Muscle layer of duodenum (tissue), 2 donors: ENCODE measurements at regions not wholly inside any gene's neighbourhood (a gene's known extent, or its start where the extent isn't known, plus 50 kb on each side); places are given as distances from the start of the nearest gene placed in this dataset.

Experiments used
- H3K27ac ChIP-seq: one replicate; pipeline ENCODE4 v1.7.0; 2013; ENCODE audit warnings: mild to moderate bottlenecking, low read length
- H3K27me3 ChIP-seq: one replicate; pipeline ENCODE4 v1.7.0; 2013; ENCODE audit warnings: low read depth, mild to moderate bottlenecking, control low read depth, low read length
- H3K36me3 ChIP-seq, 2 donors: one replicate each; pipeline ENCODE4 v1.7.0; 2013; ENCODE audit warnings: low read length in 2 of 2, control low read depth in 1 of 2, mild to moderate bottlenecking in 1 of 2; ENCODE audit not compliant: insufficient read depth in 2 of 2, control insufficient read depth in 1 of 2
- H3K4me1 ChIP-seq, 2 donors: one replicate each; pipeline ENCODE4 v1.7.0; 2013; ENCODE audit warnings: low read length in 2 of 2, mild to moderate bottlenecking in 2 of 2, control low read depth in 1 of 2, moderate library complexity in 1 of 2; ENCODE audit not compliant: insufficient read depth in 2 of 2, control insufficient read depth in 1 of 2
- H3K4me3 ChIP-seq, 2 donors: one replicate each; pipeline ENCODE4 v1.7.0; 2013; ENCODE audit warnings: low read length in 2 of 2, low read depth in 1 of 2, mild to moderate bottlenecking in 1 of 2
- H3K9me3 ChIP-seq, 2 donors: one replicate each; pipeline ENCODE4 v1.7.0; 2013; ENCODE audit warnings: low read length in 2 of 2, control low read depth in 1 of 2, mild to moderate bottlenecking in 1 of 2; ENCODE audit not compliant: control insufficient read depth in 1 of 2
- donor health status: healthy.

- Histone ChIP-seq H3K27ac (no peak overlapping the region), H3K4me1 (no peaks in the 10 kb centered on the region), H3K4me3 (no peak overlapping the region), H3K36me3 (no peaks in the 10 kb centered on the region), H3K9me3 (no peaks in the 10 kb centered on the region), H3K27me3 (no peaks in the 10 kb centered on the region)
Measured at GRCh38 chr3:33993631-33994030, 195.2 kb downstream of the PDCD6IP start.

- no peaks in the 10 kb centered on the region for H3K36me3 ChIP-seq
- no peaks in the 10 kb centered on the region for H3K4me1 ChIP-seq
- H3K27ac ChIP-seq = no peak overlapping the region
- H3K4me3 ChIP-seq = no peak overlapping the region
- H3K27me3 ChIP-seq = no peaks in the 10 kb centered on the region
- H3K9me3 ChIP-seq = no peaks in the 10 kb centered on the region
Measured at GRCh38 chr3:33994568-33994967, 196.1 kb downstream of the PDCD6IP start.

GRCh38 chr3:34000301-34000700 lies 201.9 kb downstream of the PDCD6IP start:
- no peaks in the 10 kb centered on the region for H3K36me3 ChIP-seq
- H3K4me3 ChIP-seq = no peak overlapping the region
- H3K9me3 ChIP-seq = no peaks in the 10 kb centered on the region
- H3K27me3 ChIP-seq = no peaks in the 10 kb centered on the region
- no peak overlapping the region for H3K27ac ChIP-seq
- no peaks in the 10 kb centered on the region for H3K4me1 ChIP-seq

- H3K27ac ChIP-seq = no peak overlapping the region
- H3K27me3 ChIP-seq = no peaks in the 10 kb centered on the region
- no peaks in the 10 kb centered on the region for H3K36me3 ChIP-seq
- no peaks in the 10 kb centered on the region for H3K9me3 ChIP-seq
- H3K4me3 ChIP-seq = no peak overlapping the region
- H3K4me1 ChIP-seq = no peaks in the 10 kb centered on the region
Measured at GRCh38 chr3:34001022-34001421, 202.6 kb downstream of the PDCD6IP start.

GRCh38 chr3:34001990-34002389 lies 203.6 kb downstream of the PDCD6IP start:
- H3K4me3 ChIP-seq = no peak overlapping the region
- H3K27me3 ChIP-seq = no peaks in the 10 kb centered on the region
- H3K27ac ChIP-seq = no peak overlapping the region
- no peaks in the 10 kb centered on the region for H3K9me3 ChIP-seq
- H3K4me1 ChIP-seq = no peaks in the 10 kb centered on the region
- H3K36me3 ChIP-seq = no peaks in the 10 kb centered on the region

GRCh38 chr3:34002569-34003100 lies 204.2 kb downstream of the PDCD6IP start:
- Histone ChIP-seq H3K4me1 (no peaks in the 10 kb centered on the region), H3K4me3 (no peak overlapping the region), H3K9me3 (no peaks in the 10 kb centered on the region), H3K27ac (no peak overlapping the region), H3K27me3 (no peaks in the 10 kb centered on the region), H3K36me3 (no peaks in the 10 kb centered on the region)

GRCh38 chr3:34005886-34006285 lies 207.5 kb downstream of the PDCD6IP start:
- H3K4me1 ChIP-seq = no peaks in the 10 kb centered on the region
- H3K36me3 ChIP-seq = no peaks in the 10 kb centered on the region
- no peak overlapping the region for H3K27ac ChIP-seq
- H3K4me3 ChIP-seq = no peak overlapping the region
- no peaks in the 10 kb centered on the region for H3K27me3 ChIP-seq
- H3K9me3 ChIP-seq = no peaks in the 10 kb centered on the region

GRCh38 chr3:34008191-34008590 lies 209.8 kb downstream of the PDCD6IP start:
- no peak overlapping the region for H3K4me3 ChIP-seq
- peaks cover 0 to 4% of the 10 kb centered on the region in 2 donors for H3K4me1 ChIP-seq
- no peaks in the 10 kb centered on the region for H3K9me3 ChIP-seq
- H3K27me3 ChIP-seq = no peaks in the 10 kb centered on the region
- no peak overlapping the region for H3K27ac ChIP-seq
- H3K36me3 ChIP-seq = no peaks in the 10 kb centered on the region

- Histone ChIP-seq H3K4me3 (no peak overlapping the region), H3K4me1 (peaks cover 0 to 4% of the 10 kb centered on the region in 2 donors), H3K27me3 (no peaks in the 10 kb centered on the region), H3K36me3 (no peaks in the 10 kb centered on the region), H3K27ac (no peak overlapping the region), H3K9me3 (no peaks in the 10 kb centered on the region)
Measured at GRCh38 chr3:34008836-34009809, 210.7 kb downstream of the PDCD6IP start.

- H3K27ac ChIP-seq = no peak overlapping the region
Measured at GRCh38 chr3:34011171-34012101, 213.0 kb downstream of the PDCD6IP start.

GRCh38 chr3:34012102-34012461 lies 213.7 kb downstream of the PDCD6IP start:
- Histone ChIP-seq H3K36me3 (no peaks in the 10 kb centered on the region), H3K27me3 (no peaks in the 10 kb centered on the region), H3K4me1 (peaks cover 0 to 4% of the 10 kb centered on the region in 2 donors), H3K27ac (no peak overlapping the region), H3K9me3 (no peaks in the 10 kb centered on the region), H3K4me3 (no peak overlapping the region)

More at GRCh38 chr3:34011171-34012101, 213.0 kb downstream of the PDCD6IP start:
- Histone ChIP-seq H3K27me3 (no peaks in the 10 kb centered on the region), H3K36me3 (no peaks in the 10 kb centered on the region), H3K4me1 (peaks cover 0 to 4% of the 10 kb centered on the region in 2 donors), H3K4me3 (no peak overlapping the region), H3K9me3 (no peaks in the 10 kb centered on the region)
